Adrenal gland (tissue), 9 donors: ENCODE measurements at regions not wholly inside any gene's neighbourhood (a gene's known extent, or its start where the extent isn't known, plus 50 kb on each side); places are given as distances from the start of the nearest gene placed in this dataset.
A peak's percentile ranks its signal among the peaks of the same experiment; 100 is the strongest.

Source experiments
- DNase-seq, 7 donors: peaks; one replicate each; pipeline ENCODE4 v3.0.0-alpha.2; 2019 to 2020
- H3K27ac ChIP-seq, 5 donors: fragments of 200-600 bp; sonication (generic) in 4 of 5; 1 replicate in 3 of 5; 2 replicates in 2 of 5; pipeline versions ENCODE4 v1.5.1 to v1.8.0; 2016 to 2020; ENCODE audit warnings: mild to moderate bottlenecking in 1 of 5
- H3K27me3 ChIP-seq: fragments of 200-600 bp; 2 replicates; pipeline ENCODE4 v1.8.0; 2021
- H3K36me3 ChIP-seq, 2 donors: fragments of 200-600 bp; replicated peaks in 1 of 2; 1 replicate in 1 of 2; 2 replicates in 1 of 2; pipeline versions ENCODE4 v1.5.1 to v1.8.0; 2018 to 2022
- H3K4me1 ChIP-seq, 2 donors: fragments of 200-600 bp; replicated peaks in 1 of 2; 1 replicate in 1 of 2; 2 replicates in 1 of 2; pipeline versions ENCODE4 v1.5.1 to v1.8.0; 2018 to 2021
- H3K4me3 ChIP-seq, 4 donors: fragments of 200-600 bp; sonication (generic) in 3 of 4; one replicate each; pipeline ENCODE4 v1.5.1; 2016 to 2018
- H3K9me3 ChIP-seq, 3 donors: fragments of 200-600 bp; sonication (generic) in 1 of 3; replicated peaks in 1 of 3; 1 replicate in 2 of 3; 2 replicates in 1 of 3; pipeline versions ENCODE4 v1.5.1 to v1.8.0; 2016 to 2021
- POLR2A ChIP-seq, 2 donors: fragments of 450-650 bp; IDR thresholded peaks; one replicate each; pipeline ENCODE4 v1.6.1; 2017; ENCODE audit warnings: antibody characterized with exemption in 2 of 2, mild to moderate bottlenecking in 2 of 2, moderate library complexity in 1 of 2
- WGBS, 4 donors: extraction: QIAGEN DNeasy Blood & Tissue Kit in 2 of 4; methylation state at CpG; one replicate each; pipeline versions ENCODE4 v1.1.5 to v1.1.7; 2013 to 2017; 5-methylcytosine and 5-hydroxymethylcytosine counted together
- intact Hi-C, 2 donors: fragments of 100-400 bp; cut with DNase I; formaldehyde crosslinking; loops; one replicate each; pipeline versions ENCODE4 v1.14.1 to v1.15.0; 2022 to 2023
- TF ChIP-seq, protein P1 (sequence below), 6 experiments: fragments of 450-650 bp in 4 of 6; fragments of 200-600 bp in 2 of 6; sonication (generic) in 1 of 6; IDR thresholded peaks; 1 replicate in 5 of 6; 2 replicates in 1 of 6; pipeline versions ENCODE4 v1.5.1 to v1.8.0; 2016 to 2021; ENCODE audit warnings: antibody characterized with exemption in 6 of 6, mild to moderate bottlenecking in 2 of 6, moderate library complexity in 1 of 6
- donor health status: healthy with polysubstance abuse.
- donor health status: Bipolar disorder and iron deficiency.
- donor health status: DM: yes; HTN: yes; CAD: no.
- donor health status: DM: no; HTN: no; CAD: no.
- donor health status: DM: no; HTN: no; CAD: no.

DNA sequence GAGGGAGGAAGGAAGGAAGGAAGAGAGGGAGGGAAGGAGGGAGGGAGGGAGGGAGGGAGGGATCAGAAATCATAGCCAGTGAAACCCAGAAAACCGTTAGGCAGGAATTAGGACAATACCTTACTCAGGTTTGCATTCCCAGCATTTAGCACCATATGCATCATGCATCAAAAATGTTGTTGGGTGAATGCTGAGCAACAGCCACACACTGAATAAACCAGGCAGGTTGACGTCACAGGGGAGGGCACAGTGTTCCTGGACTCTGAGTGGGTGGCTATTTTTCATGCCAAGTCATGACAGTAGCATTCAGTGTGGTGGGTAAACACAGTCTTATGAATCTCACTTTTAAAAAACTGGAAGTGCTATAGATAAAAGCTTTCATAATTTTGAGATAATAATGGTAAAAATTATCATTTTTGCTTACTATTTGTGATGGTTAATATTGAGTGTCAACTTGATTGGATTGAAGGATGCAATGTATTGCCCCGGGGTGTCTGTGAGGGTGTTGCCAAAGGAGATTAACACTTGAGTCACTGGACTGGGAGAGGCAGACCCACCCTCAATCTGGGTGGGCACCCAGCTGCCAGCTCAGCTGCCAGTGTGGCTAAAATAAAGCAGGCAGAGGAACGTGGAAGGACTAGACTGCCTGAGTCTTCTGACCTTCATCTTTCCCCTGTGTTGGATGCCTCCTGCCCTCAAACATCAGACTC is 199.1 kb upstream of the PRKCQ start:
- no peaks in the 10 kb centered on the region for H3K9me3 ChIP-seq
- no peaks in the 10 kb centered on the region for H3K36me3 ChIP-seq
- no peak for TF ChIP-seq POLR2A (IDR thresholded peaks at IDR 0.05)
- TF ChIP-seq, protein P1, sequence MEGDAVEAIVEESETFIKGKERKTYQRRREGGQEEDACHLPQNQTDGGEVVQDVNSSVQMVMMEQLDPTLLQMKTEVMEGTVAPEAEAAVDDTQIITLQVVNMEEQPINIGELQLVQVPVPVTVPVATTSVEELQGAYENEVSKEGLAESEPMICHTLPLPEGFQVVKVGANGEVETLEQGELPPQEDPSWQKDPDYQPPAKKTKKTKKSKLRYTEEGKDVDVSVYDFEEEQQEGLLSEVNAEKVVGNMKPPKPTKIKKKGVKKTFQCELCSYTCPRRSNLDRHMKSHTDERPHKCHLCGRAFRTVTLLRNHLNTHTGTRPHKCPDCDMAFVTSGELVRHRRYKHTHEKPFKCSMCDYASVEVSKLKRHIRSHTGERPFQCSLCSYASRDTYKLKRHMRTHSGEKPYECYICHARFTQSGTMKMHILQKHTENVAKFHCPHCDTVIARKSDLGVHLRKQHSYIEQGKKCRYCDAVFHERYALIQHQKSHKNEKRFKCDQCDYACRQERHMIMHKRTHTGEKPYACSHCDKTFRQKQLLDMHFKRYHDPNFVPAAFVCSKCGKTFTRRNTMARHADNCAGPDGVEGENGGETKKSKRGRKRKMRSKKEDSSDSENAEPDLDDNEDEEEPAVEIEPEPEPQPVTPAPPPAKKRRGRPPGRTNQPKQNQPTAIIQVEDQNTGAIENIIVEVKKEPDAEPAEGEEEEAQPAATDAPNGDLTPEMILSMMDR (IDR thresholded peaks at IDR 0.05), result no peak
- peaks cover 3% of the 10 kb centered on the region for H3K27me3 ChIP-seq
- H3K27ac ChIP-seq, result no peak overlapping the region
- no peaks in the 10 kb centered on the region for H3K4me1 ChIP-seq
- DNase-seq, result peak in 1 of 7 donors; percentile 3
- 53 to 69% (median 63%) methylated on average over 4 of the region's 4 CpGs for WGBS, 4 donors
- H3K4me3 ChIP-seq, result no peak overlapping the region
- intact Hi-C loops, result no loop called here

DNA sequence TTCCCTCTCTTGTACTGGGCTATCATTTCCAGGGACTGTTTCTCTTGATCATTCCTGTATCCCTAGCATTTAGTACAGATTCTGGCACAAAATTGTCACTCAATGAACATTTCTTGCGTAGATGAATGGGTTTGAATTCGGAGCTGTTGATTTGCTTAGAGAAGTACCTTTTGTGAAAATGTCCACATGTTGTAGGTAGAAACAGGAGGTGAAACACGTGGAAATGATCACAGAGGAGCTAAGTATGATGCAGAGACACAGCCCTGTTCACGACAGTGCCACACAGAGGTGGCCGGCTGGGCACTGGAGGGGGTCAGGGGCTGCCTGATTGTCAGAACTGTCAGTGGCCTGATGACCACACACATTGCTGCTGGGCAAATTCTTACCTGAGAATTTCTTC is 196.1 kb upstream of the PRKCQ start:
- TF ChIP-seq POLR2A (IDR thresholded peaks at IDR 0.05), result no peak
- TF ChIP-seq, protein P1 (IDR thresholded peaks at IDR 0.05), result no peak
- Histone ChIP-seq H3K27me3 (peaks cover 3% of the 10 kb centered on the region), H3K4me1 (no peaks in the 10 kb centered on the region), H3K36me3 (no peaks in the 10 kb centered on the region), H3K4me3 (no peak overlapping the region), H3K9me3 (no peaks in the 10 kb centered on the region), H3K27ac (no peak overlapping the region)
- WGBS, 4 donors, result 67 to 77% (median 73%) methylated on average over 5 of the region's 5 CpGs
- intact Hi-C loops, result no loop called here
- DNase-seq, result no peak

DNA sequence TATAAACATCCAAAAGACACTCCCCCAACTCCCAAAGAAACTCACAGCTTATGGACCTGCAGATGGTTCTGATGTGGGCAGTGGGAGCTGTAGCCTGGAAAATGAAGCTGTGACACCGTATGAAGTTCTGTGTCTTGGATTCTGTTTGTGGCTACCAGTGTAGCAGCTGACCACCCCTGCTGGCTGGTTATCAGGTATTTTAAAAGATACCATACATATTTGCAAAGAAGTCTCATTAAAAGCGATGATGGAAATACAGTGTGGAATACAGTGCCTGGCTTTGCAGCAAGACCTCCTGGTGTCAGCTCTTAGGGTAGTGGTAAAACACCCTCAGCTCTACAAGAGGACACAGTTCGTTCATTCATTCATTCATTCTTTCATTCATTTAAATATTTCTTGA is 194.3 kb upstream of the PRKCQ start:
- H3K9me3 ChIP-seq, result no peaks in the 10 kb centered on the region
- TF ChIP-seq POLR2A (IDR thresholded peaks at IDR 0.05), result no peak
- TF ChIP-seq, protein P1 (IDR thresholded peaks at IDR 0.05), result no peak
- no peak for DNase-seq
- no peaks in the 10 kb centered on the region for H3K4me1 ChIP-seq
- intact Hi-C loops, result no loop called here
- no peak overlapping the region for H3K27ac ChIP-seq
- H3K36me3 ChIP-seq, result no peaks in the 10 kb centered on the region
- H3K4me3 ChIP-seq, result no peak overlapping the region
- peaks cover 3% of the 10 kb centered on the region for H3K27me3 ChIP-seq
- 66 to 78% (median 69%) methylated on average over 3 of the region's 3 CpGs for WGBS, 4 donors

DNA sequence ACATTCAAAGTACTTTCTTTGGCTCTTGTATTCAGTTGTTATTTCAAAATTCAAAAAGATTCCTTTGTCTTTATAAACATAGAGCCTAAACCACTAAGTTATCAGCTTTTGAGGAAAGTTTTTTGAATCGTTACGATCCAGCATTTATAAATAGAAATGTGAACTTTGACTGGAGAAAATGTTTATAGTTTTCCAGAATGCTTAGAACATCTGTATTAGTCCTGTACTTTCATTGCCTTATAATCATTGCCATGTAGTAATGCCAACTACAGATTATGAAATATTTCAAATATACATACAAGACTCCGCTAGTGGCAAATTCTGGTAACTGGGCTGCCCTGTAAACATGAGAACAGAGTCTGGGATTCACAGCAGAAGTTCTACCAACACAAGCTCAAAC is 191.3 kb upstream of the PRKCQ start:
- no peaks in the 10 kb centered on the region for H3K4me1 ChIP-seq
- 63 to 70% (median 69%) methylated on average over 3 of the region's 3 CpGs for WGBS, 4 donors
- H3K27me3 ChIP-seq, result no peaks in the 10 kb centered on the region
- DNase-seq, result no peak
- intact Hi-C loops, result no loop called here
- no peaks in the 10 kb centered on the region for H3K9me3 ChIP-seq
- no peaks in the 10 kb centered on the region for H3K36me3 ChIP-seq
- TF ChIP-seq, protein P1 (IDR thresholded peaks at IDR 0.05), result no peak
- TF ChIP-seq POLR2A (IDR thresholded peaks at IDR 0.05), result no peak
- H3K27ac ChIP-seq, result no peak overlapping the region
- no peak overlapping the region for H3K4me3 ChIP-seq
